HTR-8/SVneo (cell line): ENCODE measurements at regions not wholly inside any gene's neighbourhood (a gene's known extent, or its start where the extent isn't known, plus 50 kb on each side); places are given as distances from the start of the nearest gene placed in this dataset.
A peak's percentile ranks its signal among the peaks of the same experiment; 100 is the strongest.

Source experiments
- DNase-seq: peaks from one replicate; pipeline ENCODE4 v3.0.0; 2011; ENCODE audit warnings: low spot score, mixed read lengths; ENCODE audit not compliant: insufficient read length
- FAIRE-seq: peaks from 2 replicates; lab custom pipeline; 2011; peaks lifted over from hg19 to GRCh38; lab: Jason Lieb, UNC

DNA sequence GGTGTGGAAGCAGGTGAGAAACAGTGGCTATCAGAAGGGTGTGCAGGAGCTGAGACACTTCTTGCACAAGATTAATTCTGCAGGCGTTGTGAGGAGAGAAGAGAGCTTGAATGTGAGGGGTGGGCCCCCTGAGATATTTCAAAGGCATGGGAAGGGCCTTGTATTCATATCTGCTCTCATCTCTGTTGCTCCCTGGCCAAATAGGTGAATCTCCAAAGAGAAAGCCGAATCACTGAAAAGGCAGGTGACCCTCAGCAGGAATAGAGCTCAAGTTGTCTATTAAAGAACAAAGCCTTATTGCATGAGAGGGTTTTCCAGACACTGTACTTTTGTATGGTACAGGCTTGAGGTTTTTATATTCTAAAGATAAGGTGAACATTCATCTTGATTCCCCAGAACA is 373.1 kb downstream of the TMEM114 start:
- no peak for FAIRE-seq
- no peak for DNase-seq

- no peak for FAIRE-seq
- DNase-seq: no peak
These were observed 385.5 kb downstream of the TMEM114 start for GRCh38 chr16:8204769-8205168.

DNA sequence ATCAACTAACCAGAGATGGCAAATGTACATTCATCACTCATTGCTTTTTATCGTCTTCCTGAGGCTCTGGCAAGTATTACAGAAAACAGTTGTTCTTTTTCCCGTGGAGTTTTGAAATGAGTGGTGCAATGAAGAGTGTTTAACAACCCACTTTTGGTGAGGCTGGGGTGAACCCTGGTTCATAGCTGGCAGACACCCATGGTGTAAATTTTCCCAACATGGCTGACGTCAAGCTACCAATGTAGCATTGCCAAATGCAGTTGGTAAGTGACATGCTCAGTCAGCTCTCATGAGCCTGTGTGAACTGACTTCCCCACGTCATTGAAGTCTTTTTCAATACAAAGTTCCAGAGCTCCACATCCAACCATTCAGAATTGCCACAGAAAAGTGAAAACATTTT is 386.2 kb downstream of the TMEM114 start:
- no peak for DNase-seq
- FAIRE-seq: no peak

DNA sequence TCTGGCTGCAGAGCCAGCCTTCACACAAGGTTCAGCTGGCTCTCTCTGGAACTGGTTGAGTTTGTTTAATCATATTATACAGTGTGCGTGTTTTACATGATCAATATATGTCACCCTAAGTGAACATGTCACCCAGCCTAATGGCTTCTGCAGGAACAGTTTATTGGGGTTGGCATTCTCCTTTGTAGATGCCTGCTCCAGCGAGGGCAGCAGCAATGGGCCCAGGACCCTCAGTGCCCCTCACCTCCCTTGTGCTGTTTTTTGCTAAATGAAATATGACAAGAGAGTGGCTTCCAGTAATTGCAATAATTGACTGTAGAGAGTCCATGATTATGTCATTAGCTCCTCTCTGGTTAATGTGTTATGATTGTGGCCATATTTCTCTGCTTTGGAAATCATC is 387.2 kb downstream of the TMEM114 start:
- FAIRE-seq: no peak

DNA sequence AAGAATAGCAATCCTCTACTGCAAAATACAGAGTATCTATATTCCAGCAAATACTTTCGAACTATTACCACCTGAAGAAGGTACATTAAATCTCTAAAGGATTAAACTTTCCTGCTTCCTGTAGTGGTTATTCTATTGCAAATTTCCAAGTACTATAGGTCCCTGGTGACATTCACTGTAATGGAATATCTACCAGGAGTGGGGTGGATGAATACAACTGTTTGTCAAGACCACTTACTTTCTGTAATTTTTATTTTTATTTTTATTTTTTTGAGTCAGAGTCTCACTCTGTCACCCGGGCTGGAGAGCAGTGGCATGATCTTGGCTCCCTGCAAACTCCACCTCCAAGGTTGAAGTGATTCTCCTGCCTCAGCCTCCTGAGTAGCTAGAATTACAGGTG is 389.5 kb downstream of the TMEM114 start:
- FAIRE-seq: no peak

More for the DNA sequence above, 387.2 kb downstream of the TMEM114 start:
- no peak for DNase-seq

GRCh38 chr16:8199390-8199789 is 390.9 kb downstream of the TMEM114 start:
- no peak for FAIRE-seq
- no peak for DNase-seq

More for the DNA sequence above, 389.5 kb downstream of the TMEM114 start:
- no peak for DNase-seq

DNA sequence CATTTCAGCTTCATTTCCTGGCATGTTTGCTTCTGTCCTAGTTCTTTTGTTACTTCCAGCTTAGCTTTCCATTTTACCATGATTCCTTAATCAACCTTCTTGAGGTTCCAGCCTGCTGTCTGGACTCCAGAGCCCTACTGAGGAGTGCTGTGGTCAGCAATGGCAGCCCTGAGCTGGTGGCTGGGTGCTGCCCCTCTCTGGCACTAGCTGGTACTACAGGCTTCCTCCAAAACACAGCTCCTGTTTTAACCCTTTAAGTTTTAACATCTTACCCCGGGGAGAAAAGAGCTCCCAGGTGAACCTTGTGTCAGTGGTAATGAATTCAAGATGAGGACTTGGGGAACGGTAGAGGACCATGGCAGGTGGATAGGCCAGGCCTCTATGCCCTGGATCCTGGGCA is 395.5 kb downstream of the TMEM114 start:
- FAIRE-seq (no peak), DNase-seq (no peak)

GRCh38 chr16:8188841-8189240 is 401.5 kb downstream of the TMEM114 start:
- no peak for FAIRE-seq
- no peak for DNase-seq

DNA sequence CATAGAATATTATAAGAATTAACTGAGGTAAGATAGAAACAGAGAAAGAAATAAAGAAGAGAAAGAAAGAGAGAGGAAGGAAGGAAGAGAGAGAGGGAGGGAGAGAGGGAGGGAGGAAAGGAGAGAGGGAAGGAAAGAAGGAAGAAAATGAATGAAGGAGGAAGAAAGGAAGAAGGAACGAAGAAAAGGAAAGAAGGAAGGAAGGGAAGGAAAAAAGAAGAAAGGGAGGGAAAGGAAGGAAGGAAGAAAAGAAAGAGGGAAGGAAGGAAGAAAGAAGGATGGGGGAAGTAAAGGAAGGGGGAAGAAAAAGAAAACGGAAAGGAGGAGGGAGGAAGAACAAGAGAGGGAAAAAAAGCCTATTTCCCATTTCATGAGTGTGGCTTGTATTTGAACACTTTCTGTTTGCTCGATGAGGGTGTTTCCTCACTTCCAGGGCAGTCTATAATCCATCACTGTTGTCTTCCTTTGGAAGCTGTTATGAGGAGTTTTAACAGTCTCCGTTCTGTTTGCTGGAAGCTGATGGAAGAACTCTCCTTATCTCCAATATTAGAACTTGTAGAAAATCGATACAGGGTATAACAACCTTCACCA is 402.4 kb downstream of the TMEM114 start:
- no peak for FAIRE-seq

DNA sequence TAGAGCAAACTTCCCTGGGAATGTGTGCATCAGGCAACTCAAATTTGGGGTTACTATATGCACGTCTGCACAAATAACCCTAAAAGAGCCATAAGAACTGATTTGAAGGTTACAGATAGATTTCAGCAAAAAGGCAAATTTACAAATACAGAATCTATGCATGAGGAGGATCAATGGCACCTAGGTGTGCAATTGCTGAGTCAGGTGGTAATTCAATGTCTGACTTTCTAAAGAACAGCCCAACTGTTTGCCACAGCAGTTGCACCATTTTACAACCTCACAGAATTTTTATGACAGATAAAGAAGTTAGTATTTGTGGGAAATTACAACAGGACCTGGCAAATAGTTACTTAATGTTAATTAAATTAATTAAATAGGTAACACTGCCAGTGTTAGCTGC is 405.5 kb downstream of the TMEM114 start:
- DNase-seq: no peak
- no peak for FAIRE-seq

More for the DNA sequence above, 402.4 kb downstream of the TMEM114 start:
- DNase-seq: no peak

DNA sequence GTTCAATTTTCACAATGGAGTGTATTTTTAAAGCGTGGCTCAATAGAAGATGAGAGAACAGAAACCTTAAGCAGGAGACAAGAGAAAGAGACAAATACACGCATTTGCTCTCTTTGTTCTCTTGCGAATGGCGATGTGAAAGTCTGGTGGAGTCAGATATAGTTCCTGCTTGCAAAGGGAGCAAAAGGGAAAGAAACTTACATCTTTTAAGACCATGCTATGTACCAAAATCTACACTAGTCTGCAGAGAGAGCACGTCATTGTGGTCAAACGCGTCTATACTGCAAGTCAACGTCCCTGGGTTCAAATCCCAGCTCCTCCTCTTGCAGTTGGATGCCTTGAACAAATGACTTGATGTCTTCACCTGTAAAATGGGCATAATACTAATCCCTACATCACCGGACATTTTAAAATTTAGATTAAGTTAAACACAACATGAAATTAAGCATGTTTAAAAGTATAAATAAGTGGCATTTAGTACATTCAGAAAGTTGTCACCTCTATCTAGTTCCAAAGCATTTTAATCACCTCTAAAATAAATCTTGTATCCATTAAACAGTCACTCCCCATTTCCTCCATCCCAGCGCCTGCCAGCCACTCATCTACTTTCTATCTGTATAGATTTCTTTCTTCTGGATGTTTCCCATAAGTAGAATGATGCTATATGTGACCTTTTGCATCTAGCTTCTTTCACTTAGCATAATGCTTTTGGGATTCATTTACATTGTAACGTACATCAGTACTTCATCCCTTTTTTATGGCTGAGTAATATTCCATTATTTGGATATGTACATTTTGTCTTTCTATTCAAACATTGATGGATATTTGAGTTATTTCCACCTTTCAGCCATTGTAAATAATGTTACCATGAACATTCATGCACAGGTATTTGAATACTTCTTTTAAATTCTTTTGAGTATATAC is 406.9 kb downstream of the TMEM114 start:
- no peak for DNase-seq
- FAIRE-seq: no peak

GRCh38 chr16:8182761-8183160 is 407.6 kb downstream of the TMEM114 start:
- FAIRE-seq (no peak), DNase-seq (no peak)

- DNase-seq (no peak), FAIRE-seq (no peak)
These were observed 410.7 kb downstream of the TMEM114 start for GRCh38 chr16:8179615-8180014.

- no peak for DNase-seq
- FAIRE-seq: no peak
These were observed 412.0 kb downstream of the TMEM114 start for GRCh38 chr16:8178271-8178670.

GRCh38 chr16:8175411-8175810 is 414.9 kb downstream of the TMEM114 start:
- DNase-seq: no peak
- FAIRE-seq: no peak

DNA sequence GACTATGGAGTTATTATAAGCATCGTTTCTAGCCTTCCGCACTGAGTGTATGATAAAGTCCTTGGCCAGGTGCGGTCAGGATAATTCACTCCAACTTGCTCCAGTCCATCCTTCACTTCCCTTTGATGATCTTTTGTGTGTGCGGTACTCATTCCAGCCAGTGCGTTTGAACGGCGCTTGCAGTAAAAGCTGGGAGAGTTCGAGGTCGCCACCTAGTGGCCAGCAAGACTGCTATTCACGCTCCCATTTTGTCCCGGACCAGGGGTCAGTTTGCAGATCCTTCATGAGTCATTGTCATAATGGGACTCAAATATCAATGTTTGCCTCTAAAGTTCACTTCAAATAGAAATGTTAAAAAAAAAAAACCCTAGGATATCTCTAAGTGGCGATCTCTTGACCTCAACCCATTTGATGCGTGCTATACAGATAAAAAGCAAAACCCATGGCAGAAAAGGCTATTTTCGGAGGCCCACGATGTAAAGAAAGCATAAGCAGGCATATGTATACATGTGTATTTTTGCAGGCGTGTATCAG is 417.1 kb downstream of the TMEM114 start:
- DNase-seq: peak; percentile 23
- FAIRE-seq: no peak

GRCh38 chr16:8172551-8172950 is 417.8 kb downstream of the TMEM114 start:
- no peak for DNase-seq
- no peak for FAIRE-seq

DNA sequence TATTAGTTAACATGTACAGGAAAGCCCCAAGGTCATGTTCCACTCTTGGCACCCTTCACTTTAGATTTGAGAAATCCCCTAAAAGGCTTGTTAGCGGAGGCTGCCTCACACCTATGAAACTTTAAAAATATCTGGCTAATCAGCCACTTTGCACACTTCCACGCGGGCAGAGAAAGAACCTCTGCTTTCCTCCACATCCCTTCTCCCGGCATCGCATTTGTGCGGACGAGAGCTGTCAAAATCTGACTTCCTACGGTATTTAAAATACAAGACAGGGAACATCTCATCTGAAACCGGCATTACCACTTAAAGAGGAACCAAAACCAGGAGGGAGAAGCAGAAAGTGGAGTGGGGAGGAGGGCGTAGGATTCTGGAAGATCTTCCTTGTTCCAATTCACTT is 422.3 kb downstream of the TMEM114 start:
- no peak for DNase-seq
- FAIRE-seq: no peak

DNA sequence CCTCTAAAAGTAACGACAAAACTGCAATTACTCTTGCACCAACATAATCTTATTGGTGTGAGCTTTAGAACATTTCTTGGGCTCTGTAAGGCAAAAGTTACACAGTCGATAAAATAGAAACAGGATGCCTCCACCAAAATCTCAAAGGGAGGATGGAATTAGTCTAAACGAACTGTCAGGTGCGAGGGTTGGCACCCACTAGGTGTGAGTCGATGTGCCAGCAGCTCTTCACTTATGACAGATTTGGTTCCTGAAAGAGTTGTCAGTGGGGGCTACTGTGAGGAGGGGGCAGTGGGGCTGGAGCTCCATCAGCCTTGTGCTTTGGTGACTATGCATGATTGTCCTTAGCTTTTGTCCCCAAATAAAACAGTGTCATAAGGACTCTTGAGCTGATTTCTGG is 422.9 kb downstream of the TMEM114 start:
- FAIRE-seq (no peak), DNase-seq (no peak)

GRCh38 chr16:8158051-8158450 is 432.3 kb downstream of the TMEM114 start:
- FAIRE-seq: no peak
- no peak for DNase-seq

DNA sequence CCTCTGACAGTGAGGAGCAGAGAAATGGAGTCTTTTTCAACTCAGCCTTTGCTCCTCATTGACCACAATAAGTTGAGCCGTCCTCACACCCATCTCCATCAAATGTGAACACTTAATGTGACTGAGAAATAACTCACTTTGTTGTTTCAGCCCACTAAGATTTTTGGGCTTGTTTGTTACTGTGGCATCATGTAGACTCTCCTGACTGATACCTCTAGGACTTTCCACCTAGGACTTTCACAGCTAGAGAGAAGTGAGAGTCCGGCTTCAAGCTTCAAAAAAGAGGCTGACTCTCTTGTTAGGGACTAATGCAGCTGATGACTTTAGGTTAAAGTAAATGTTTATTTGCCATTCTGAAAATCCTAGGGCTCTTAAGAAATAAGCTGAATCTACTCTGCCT is 435.0 kb downstream of the TMEM114 start:
- DNase-seq (no peak), FAIRE-seq (no peak)
